Parathyroid adenoma (tissue), 2 donors: ENCODE measurements at regions not wholly inside any gene's neighbourhood (a gene's known extent, or its start where the extent isn't known, plus 50 kb on each side); places are given as distances from the start of the nearest gene placed in this dataset.

Experiments
- H2AFZ ChIP-seq: fragments of 300-600 bp; sonication (generic); one replicate; pipeline ENCODE4 v1.7.0; 2017; ENCODE audit warnings: antibody characterized with exemption, mild to moderate bottlenecking
- H3K27ac ChIP-seq: fragments of 300-600 bp; sonication (generic); one replicate; pipeline ENCODE4 v1.7.0; 2017
- H3K27me3 ChIP-seq: fragments of 300-600 bp; sonication (generic); one replicate; pipeline ENCODE4 v1.7.0; 2017; ENCODE audit warnings: low read length; ENCODE audit not compliant: control insufficient read depth, insufficient read depth
- H3K36me3 ChIP-seq: fragments of 300-600 bp; sonication (generic); one replicate; pipeline ENCODE4 v1.7.0; 2017; ENCODE audit warnings: low read length; ENCODE audit not compliant: control insufficient read depth, insufficient read depth
- H3K4me1 ChIP-seq: fragments of 300-600 bp; sonication (generic); one replicate; pipeline ENCODE4 v1.7.0; 2017; ENCODE audit warnings: control low read depth
- H3K4me2 ChIP-seq: fragments of 300-600 bp; sonication (generic); one replicate; pipeline ENCODE4 v1.7.0; 2017; ENCODE audit warnings: low read length
- H3K4me3 ChIP-seq: fragments of 300-600 bp; sonication (generic); one replicate; pipeline ENCODE4 v1.7.0; 2017; ENCODE audit warnings: low read depth, low read length
- H3K79me2 ChIP-seq: fragments of 300-600 bp; sonication (generic); one replicate; pipeline ENCODE4 v1.7.0; 2017; ENCODE audit warnings: control low read depth
- H3K9ac ChIP-seq: fragments of 300-600 bp; sonication (generic); one replicate; pipeline ENCODE4 v1.7.0; 2017; ENCODE audit warnings: mild to moderate bottlenecking
- H3K9me3 ChIP-seq: fragments of 300-600 bp; sonication (generic); one replicate; pipeline ENCODE4 v1.7.0; 2017; ENCODE audit warnings: low read length; ENCODE audit not compliant: control insufficient read depth
- TF ChIP-seq, protein P1 (sequence below): fragments of 300-600 bp; sonication (generic); IDR thresholded peaks from one replicate; pipeline ENCODE4 v1.7.0; 2017; ENCODE audit warnings: antibody characterized with exemption, mild to moderate bottlenecking
- donor health status: primary hyperparathyroidism.

DNA sequence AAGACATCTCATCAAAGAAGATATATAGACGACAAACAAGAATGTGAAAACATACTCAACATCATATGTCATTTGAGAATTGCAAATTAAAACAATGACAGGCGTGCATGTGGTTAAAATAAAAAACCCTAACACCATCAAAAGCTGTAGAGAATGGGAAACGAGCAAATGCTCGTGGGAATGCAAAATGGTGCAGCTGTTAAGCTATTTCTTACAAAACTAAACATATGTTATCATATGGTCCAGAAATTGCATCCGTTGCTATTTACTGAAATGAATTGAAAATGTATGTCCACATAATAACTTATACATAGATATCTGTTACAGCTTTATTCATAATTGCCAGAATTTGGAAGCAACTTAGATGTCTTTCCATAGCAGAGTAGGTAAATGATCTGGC is 574.4 kb downstream of the TNS3 start:
- Histone ChIP-seq H2AFZ (no peak overlapping the region), H3K4me3 (no peak overlapping the region), H3K27me3 (no peaks in the 10 kb centered on the region), H3K9ac (no peak overlapping the region), H3K9me3 (no peaks in the 10 kb centered on the region), H3K36me3 (no peaks in the 10 kb centered on the region), H3K79me2 (no peaks in the 10 kb centered on the region), H3K27ac (no peak overlapping the region), H3K4me2 (no peak overlapping the region), H3K4me1 (no peaks in the 10 kb centered on the region)
- TF ChIP-seq, protein P1, sequence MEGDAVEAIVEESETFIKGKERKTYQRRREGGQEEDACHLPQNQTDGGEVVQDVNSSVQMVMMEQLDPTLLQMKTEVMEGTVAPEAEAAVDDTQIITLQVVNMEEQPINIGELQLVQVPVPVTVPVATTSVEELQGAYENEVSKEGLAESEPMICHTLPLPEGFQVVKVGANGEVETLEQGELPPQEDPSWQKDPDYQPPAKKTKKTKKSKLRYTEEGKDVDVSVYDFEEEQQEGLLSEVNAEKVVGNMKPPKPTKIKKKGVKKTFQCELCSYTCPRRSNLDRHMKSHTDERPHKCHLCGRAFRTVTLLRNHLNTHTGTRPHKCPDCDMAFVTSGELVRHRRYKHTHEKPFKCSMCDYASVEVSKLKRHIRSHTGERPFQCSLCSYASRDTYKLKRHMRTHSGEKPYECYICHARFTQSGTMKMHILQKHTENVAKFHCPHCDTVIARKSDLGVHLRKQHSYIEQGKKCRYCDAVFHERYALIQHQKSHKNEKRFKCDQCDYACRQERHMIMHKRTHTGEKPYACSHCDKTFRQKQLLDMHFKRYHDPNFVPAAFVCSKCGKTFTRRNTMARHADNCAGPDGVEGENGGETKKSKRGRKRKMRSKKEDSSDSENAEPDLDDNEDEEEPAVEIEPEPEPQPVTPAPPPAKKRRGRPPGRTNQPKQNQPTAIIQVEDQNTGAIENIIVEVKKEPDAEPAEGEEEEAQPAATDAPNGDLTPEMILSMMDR = no peak

DNA sequence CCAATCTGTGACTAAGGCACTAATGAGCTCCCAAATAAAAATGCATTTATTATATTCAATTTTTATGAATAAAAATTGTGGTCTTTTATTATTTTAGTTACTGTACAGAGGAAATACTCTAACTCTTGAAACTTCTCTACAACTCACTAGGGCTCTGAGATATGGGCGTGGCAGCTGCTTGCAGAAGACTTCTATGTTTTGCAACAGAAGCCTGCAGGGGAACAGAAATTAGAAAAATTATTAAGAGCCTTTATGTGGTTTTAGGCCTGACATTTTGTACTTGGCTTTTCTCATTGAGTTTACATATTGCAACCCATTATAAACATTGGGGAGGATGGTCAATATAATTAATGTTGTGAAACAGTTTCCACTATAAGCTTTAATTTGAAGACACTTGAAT is 581.4 kb downstream of the TNS3 start:
- H3K4me1 ChIP-seq = no peaks in the 10 kb centered on the region
- TF ChIP-seq, protein P1 = no peak
- no peak overlapping the region for H3K4me2 ChIP-seq
- H3K4me3 ChIP-seq = no peak overlapping the region
- no peaks in the 10 kb centered on the region for H3K36me3 ChIP-seq
- H2AFZ ChIP-seq = no peak overlapping the region
- no peaks in the 10 kb centered on the region for H3K27me3 ChIP-seq
- no peaks in the 10 kb centered on the region for H3K9me3 ChIP-seq
- H3K9ac ChIP-seq = no peak overlapping the region
- no peak overlapping the region for H3K27ac ChIP-seq
- H3K79me2 ChIP-seq = no peaks in the 10 kb centered on the region

DNA sequence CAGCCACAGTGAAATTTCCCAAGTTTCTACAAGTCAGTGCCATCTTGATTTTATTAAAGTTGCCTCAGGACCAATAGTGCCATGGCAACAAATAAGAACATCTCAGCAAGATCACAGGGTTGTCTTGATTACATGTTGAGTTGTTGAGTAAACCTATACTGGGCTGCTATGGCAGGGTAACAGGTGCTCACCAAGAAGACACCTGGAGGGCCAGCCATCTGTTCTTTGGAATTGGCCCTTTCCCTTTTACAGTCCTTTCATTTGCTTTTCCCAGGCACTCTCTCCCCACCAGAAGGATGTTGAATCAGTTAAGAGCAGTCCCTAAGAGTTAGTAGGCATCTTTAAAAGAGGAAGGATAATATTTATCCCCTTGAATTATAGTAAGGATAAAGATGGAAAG is 582.0 kb downstream of the TNS3 start:
- H3K4me1 ChIP-seq = no peaks in the 10 kb centered on the region
- no peak overlapping the region for H3K27ac ChIP-seq
- H3K27me3 ChIP-seq = no peaks in the 10 kb centered on the region
- H3K79me2 ChIP-seq = no peaks in the 10 kb centered on the region
- H3K4me3 ChIP-seq = no peak overlapping the region
- H2AFZ ChIP-seq = no peak overlapping the region
- no peak overlapping the region for H3K4me2 ChIP-seq
- no peaks in the 10 kb centered on the region for H3K9me3 ChIP-seq
- TF ChIP-seq, protein P1 = no peak
- no peak overlapping the region for H3K9ac ChIP-seq
- no peaks in the 10 kb centered on the region for H3K36me3 ChIP-seq

DNA sequence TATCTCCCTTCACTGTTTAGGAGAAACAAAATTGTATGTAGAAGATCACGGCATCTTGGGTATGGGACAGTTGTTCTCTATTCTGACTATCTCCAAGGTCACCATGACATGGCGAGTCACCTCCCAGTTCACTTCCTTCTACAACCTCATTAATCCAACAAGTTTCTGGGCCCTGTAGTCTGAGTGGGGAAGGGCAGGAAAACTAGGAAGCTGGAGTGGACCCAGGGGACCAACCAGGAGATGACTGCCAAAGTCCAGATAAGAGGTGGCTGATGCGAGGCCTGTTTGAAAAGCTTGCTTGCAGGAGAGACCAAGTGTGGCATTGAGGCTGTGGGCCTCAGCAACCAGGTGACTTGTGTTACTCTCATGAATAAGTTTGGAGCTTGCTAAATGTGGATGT is 584.9 kb downstream of the TNS3 start:
- Histone ChIP-seq H3K36me3 (no peaks in the 10 kb centered on the region), H3K79me2 (no peaks in the 10 kb centered on the region), H3K27ac (no peak overlapping the region), H3K4me1 (no peaks in the 10 kb centered on the region), H3K4me2 (no peak overlapping the region), H3K9ac (no peak overlapping the region), H2AFZ (no peak overlapping the region), H3K4me3 (no peak overlapping the region), H3K9me3 (no peaks in the 10 kb centered on the region), H3K27me3 (no peaks in the 10 kb centered on the region)
- TF ChIP-seq, protein P1 = no peak

DNA sequence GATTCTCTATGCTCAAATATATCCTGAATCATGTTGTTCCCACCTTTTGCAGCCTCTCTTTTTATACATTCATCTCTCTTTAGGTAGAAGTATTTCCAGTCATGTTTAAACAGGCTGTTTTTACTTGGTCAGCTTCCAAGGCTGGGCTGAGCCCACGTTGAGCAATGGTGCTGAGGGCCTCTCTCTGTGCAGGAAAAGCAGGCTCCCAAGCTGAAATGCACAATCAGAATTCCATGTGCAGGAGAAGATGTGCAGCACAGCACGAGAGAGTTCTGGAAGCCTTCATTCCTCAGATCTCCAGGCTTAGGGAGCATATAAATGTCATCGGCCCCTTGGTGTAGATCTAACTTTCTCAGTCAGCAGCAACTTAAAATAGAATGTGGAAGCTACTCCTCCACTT is 588.5 kb downstream of the TNS3 start:
- H2AFZ ChIP-seq = no peak overlapping the region
- H3K9me3 ChIP-seq = no peaks in the 10 kb centered on the region
- H3K36me3 ChIP-seq = no peaks in the 10 kb centered on the region
- no peak overlapping the region for H3K27ac ChIP-seq
- H3K4me1 ChIP-seq = no peaks in the 10 kb centered on the region
- H3K4me3 ChIP-seq = no peak overlapping the region
- no peaks in the 10 kb centered on the region for H3K27me3 ChIP-seq
- H3K79me2 ChIP-seq = no peaks in the 10 kb centered on the region
- no peak overlapping the region for H3K4me2 ChIP-seq
- H3K9ac ChIP-seq = no peak overlapping the region
- TF ChIP-seq, protein P1 = no peak
